Hypothalamus (tissue), 51 donors: ENCODE measurements at regions not wholly inside any gene's neighbourhood (a gene's known extent, or its start where the extent isn't known, plus 50 kb on each side); places are given as distances from the start of the nearest gene placed in this dataset.
"Not testable (repeated sequence)": the region's sequence is repeated elsewhere in the genome, so short reads cannot be mapped to it uniquely, and the experiment has no call there.

Source experiments
- DNase-seq, 51 donors: peaks; one replicate each; lab custom pipeline; 2025; lab: John Stamatoyannopoulos, UW

- not testable (repeated sequence) for DNase-seq
Observed at GRCh38 chr1:30097851-30098250, 625.5 kb downstream of the MATN1 start.

GRCh38 chr1:30095451-30096025, 627.8 kb downstream of the MATN1 start:
- no peak for DNase-seq

- no peak for DNase-seq
Observed at GRCh38 chr1:30095051-30095450, 628.3 kb downstream of the MATN1 start.

GRCh38 chr1:30092051-30092858, 631.1 kb downstream of the MATN1 start:
- no peak for DNase-seq

GRCh38 chr1:30090162-30090820, 633.1 kb downstream of the MATN1 start:
- DNase-seq = no peak

GRCh38 chr1:30089024-30089430, 634.4 kb downstream of the MATN1 start:
- peak in 4 of 51 donors; percentile 6 to 34 (median 8) for DNase-seq

GRCh38 chr1:30088594-30088993, 634.8 kb downstream of the MATN1 start:
- DNase-seq = no peak

- peak in 1 of 51 donors; percentile 7 for DNase-seq
Observed at GRCh38 chr1:30087465-30087864, 635.9 kb downstream of the MATN1 start.

GRCh38 chr1:30085811-30086770, 637.3 kb downstream of the MATN1 start:
- peak in 32 of 51 donors; percentile 4 to 67 (median 28) for DNase-seq

GRCh38 chr1:30084909-30085571, 638.3 kb downstream of the MATN1 start:
- no peak for DNase-seq

GRCh38 chr1:30083800-30084464, 639.5 kb downstream of the MATN1 start:
- no peak for DNase-seq

- no peak for DNase-seq
Observed at GRCh38 chr1:30081379-30082102, 641.8 kb downstream of the MATN1 start.

- DNase-seq = not testable (repeated sequence)
Observed at GRCh38 chr1:30075916-30076315, 647.5 kb downstream of the MATN1 start.

GRCh38 chr1:30068787-30069472, 654.5 kb downstream of the MATN1 start:
- no peak for DNase-seq

- no peak for DNase-seq
Observed at GRCh38 chr1:30064547-30064946, 658.8 kb downstream of the MATN1 start.

GRCh38 chr1:30063621-30064280, 659.6 kb downstream of the MATN1 start:
- DNase-seq = no peak
